ENCODE measurements at regions not wholly inside any gene's neighbourhood (a gene's known extent, or its start where the extent isn't known, plus 50 kb on each side); places are given as distances from the start of the nearest gene placed in this dataset.

DNA sequence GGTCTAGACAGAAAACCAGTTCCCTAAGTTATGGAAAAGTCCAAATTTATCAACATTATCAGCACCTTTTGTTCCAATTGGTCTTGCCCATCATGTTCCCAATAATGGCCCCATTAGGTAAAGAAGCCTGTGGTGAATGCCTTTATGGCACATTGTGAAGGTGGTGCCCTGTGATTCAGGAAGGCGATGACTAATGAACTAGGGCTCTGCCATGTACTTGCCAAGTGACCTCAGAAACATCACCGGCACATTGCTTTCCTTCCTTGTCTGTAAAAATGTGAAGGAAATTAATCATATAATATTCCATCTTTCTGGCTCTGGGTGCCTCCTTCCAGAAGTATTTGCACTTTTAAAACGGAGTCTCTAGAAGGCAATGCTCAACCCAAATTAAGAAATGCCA is 132.3 kb downstream of the UNC5CL start:
- TF ChIP-seq, protein P1, sequence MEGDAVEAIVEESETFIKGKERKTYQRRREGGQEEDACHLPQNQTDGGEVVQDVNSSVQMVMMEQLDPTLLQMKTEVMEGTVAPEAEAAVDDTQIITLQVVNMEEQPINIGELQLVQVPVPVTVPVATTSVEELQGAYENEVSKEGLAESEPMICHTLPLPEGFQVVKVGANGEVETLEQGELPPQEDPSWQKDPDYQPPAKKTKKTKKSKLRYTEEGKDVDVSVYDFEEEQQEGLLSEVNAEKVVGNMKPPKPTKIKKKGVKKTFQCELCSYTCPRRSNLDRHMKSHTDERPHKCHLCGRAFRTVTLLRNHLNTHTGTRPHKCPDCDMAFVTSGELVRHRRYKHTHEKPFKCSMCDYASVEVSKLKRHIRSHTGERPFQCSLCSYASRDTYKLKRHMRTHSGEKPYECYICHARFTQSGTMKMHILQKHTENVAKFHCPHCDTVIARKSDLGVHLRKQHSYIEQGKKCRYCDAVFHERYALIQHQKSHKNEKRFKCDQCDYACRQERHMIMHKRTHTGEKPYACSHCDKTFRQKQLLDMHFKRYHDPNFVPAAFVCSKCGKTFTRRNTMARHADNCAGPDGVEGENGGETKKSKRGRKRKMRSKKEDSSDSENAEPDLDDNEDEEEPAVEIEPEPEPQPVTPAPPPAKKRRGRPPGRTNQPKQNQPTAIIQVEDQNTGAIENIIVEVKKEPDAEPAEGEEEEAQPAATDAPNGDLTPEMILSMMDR (IDR thresholded peaks at IDR 0.05; ENCODE audit: insufficient read depth, low read length, poor library complexity, severe bottlenecking), result no peak
- no peak for TF ChIP-seq EZH2phosphoT487 (conservative IDR thresholded peaks at IDR 0.05; ENCODE audit: low read length)
- no peak overlapping the region for H3K4me3 ChIP-seq (ENCODE audit: insufficient read depth, low read length, poor library complexity, severe bottlenecking)
- H3K36me3 ChIP-seq (ENCODE audit: low read length), result no peaks in the 10 kb centered on the region
- no peaks in the 10 kb centered on the region for H3K79me2 ChIP-seq (ENCODE audit: insufficient read depth, low read length)
- no peak overlapping the region for H3K4me2 ChIP-seq (ENCODE audit: low read depth, low read length, poor library complexity, severe bottlenecking)
- H3K9me2 ChIP-seq (replicated peaks; ENCODE audit: insufficient read depth, low read length), result no peaks in the 10 kb centered on the region
- no peaks in the 10 kb centered on the region for H4K20me1 ChIP-seq (ENCODE audit: low read depth, low read length)
- H3F3A ChIP-seq (ENCODE audit: insufficient read depth), result no peaks in the 10 kb centered on the region
- no peak overlapping the region for H2AFZ ChIP-seq (ENCODE audit: low read depth, low read length, severe bottlenecking)
- H3K9ac ChIP-seq (ENCODE audit: low read length), result no peak overlapping the region
- no peaks in the 10 kb centered on the region; the same call in 1 of the 2 replicates for H3K27me3 ChIP-seq (ENCODE audit: low read length)
- H3K27ac ChIP-seq (ENCODE audit: low read depth, low read length), result no peak overlapping the region
- H3K9me3 ChIP-seq (ENCODE audit: insufficient read depth, low read length), result no peaks in the 10 kb centered on the region

DNA sequence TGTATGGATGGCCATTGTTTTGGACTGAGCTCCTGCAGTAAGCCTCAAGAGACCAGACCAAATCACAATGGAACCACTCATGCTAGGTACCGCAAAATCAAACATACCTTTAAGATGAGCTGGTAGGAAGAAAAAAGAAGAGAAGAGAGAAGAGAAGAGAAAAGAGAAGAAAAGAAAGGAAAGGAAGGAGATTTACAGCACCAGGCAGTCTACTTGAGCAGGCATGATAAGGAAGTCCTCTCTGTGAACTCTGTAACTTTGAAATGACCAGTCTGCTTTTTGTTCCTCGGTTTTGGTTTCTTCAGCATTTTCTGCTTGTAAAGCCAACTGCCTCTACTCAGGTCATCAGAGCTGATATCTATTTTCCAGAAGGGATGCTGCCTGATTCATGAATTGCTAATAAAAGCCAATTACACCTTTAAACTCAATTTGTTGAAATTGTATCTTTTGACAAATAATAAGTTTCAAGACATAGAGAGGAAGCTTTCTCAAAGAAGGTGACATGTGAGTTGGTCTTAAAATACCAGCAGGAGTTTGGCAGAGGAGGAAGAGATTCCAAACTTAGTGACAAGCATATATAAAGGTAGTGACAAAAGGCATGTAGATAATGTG is 134.3 kb downstream of the UNC5CL start:
- Histone ChIP-seq H3K9me2 (replicated peaks; ENCODE audit: insufficient read depth, low read length) (no peaks in the 10 kb centered on the region), H3K9ac (ENCODE audit: low read length) (no peak overlapping the region), H4K20me1 (ENCODE audit: low read depth, low read length) (no peaks in the 10 kb centered on the region), H2AFZ (ENCODE audit: low read depth, low read length, severe bottlenecking) (no peak overlapping the region), H3F3A (ENCODE audit: insufficient read depth) (no peaks in the 10 kb centered on the region), H3K79me2 (ENCODE audit: insufficient read depth, low read length) (no peaks in the 10 kb centered on the region), H3K9me3 (ENCODE audit: insufficient read depth, low read length) (no peaks in the 10 kb centered on the region), H3K36me3 (ENCODE audit: low read length) (no peaks in the 10 kb centered on the region), H3K27ac (ENCODE audit: low read depth, low read length) (no peak overlapping the region), H3K27me3 (ENCODE audit: low read length) (no peaks in the 10 kb centered on the region; the same call in 1 of the 2 replicates), H3K4me2 (ENCODE audit: low read depth, low read length, poor library complexity, severe bottlenecking) (no peak overlapping the region), H3K4me3 (ENCODE audit: insufficient read depth, low read length, poor library complexity, severe bottlenecking) (no peak overlapping the region)
- TF ChIP-seq, protein P1 (IDR thresholded peaks at IDR 0.05; ENCODE audit: insufficient read depth, low read length, poor library complexity, severe bottlenecking), result no peak
- no peak for TF ChIP-seq EZH2phosphoT487 (conservative IDR thresholded peaks at IDR 0.05; ENCODE audit: low read length)

DNA sequence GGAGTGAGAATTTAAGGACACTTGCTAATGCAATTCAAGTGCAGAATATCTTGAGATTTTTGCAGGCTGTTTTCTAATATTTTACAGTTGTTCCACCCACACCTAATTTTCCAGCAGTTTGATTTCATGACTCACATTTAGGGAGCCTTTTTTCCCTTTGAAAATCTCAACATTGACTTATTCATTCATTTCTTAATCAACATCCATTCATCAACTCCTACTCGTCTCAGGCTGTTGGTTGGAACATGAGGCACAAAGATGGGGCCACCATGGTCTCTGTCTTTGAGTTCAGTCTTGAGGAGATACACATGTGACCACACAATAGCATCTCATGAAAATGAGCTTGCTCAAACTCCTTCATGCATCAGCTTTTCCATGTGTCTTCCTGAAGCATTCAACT is 135.6 kb downstream of the UNC5CL start:
- no peak overlapping the region for H3K9ac ChIP-seq (ENCODE audit: low read length)
- no peaks in the 10 kb centered on the region for H3K79me2 ChIP-seq (ENCODE audit: insufficient read depth, low read length)
- no peaks in the 10 kb centered on the region for H3K36me3 ChIP-seq (ENCODE audit: low read length)
- no peaks in the 10 kb centered on the region for H4K20me1 ChIP-seq (ENCODE audit: low read depth, low read length)
- H3K4me3 ChIP-seq (ENCODE audit: insufficient read depth, low read length, poor library complexity, severe bottlenecking), result no peak overlapping the region
- no peaks in the 10 kb centered on the region for H3F3A ChIP-seq (ENCODE audit: insufficient read depth)
- no peaks in the 10 kb centered on the region for H3K9me2 ChIP-seq (replicated peaks; ENCODE audit: insufficient read depth, low read length)
- H2AFZ ChIP-seq (ENCODE audit: low read depth, low read length, severe bottlenecking), result no peak overlapping the region
- H3K27ac ChIP-seq (ENCODE audit: low read depth, low read length), result no peak overlapping the region
- no peaks in the 10 kb centered on the region for H3K27me3 ChIP-seq (ENCODE audit: low read length)
- no peaks in the 10 kb centered on the region for H3K9me3 ChIP-seq (ENCODE audit: insufficient read depth, low read length)
- TF ChIP-seq, protein P1 (IDR thresholded peaks at IDR 0.05; ENCODE audit: insufficient read depth, low read length, poor library complexity, severe bottlenecking), result no peak
- no peak for TF ChIP-seq EZH2phosphoT487 (conservative IDR thresholded peaks at IDR 0.05; ENCODE audit: low read length)
- H3K4me2 ChIP-seq (ENCODE audit: low read depth, low read length, poor library complexity, severe bottlenecking), result no peak overlapping the region
